ENCODE measurements at regions not wholly inside any gene's neighbourhood (a gene's known extent, or its start where the extent isn't known, plus 50 kb on each side); places are given as distances from the start of the nearest gene placed in this dataset.

GRCh38 chr1:30191154-30191702, 532.2 kb downstream of the MATN1 start:
- Histone ChIP-seq H4K20me1 (ENCODE audit: insufficient read depth) (no peaks in the 10 kb centered on the region), H3K4me3 (replicated peaks in 1 of 2; ENCODE audit: low read depth in 1 of 2, low read length in 2 of 2) (no peak overlapping the region), H3K9ac (ENCODE audit: low read length) (no peak overlapping the region), H3K4me1 (ENCODE audit: control insufficient read depth in 1 of 2, insufficient read depth in 2 of 2, low read length in 2 of 2) (peaks cover 5 to 11% of the 10 kb centered on the region in 2 experiments; a peak in 3 of 4 replicates), H2AFZ (ENCODE audit: low read depth, low read length, poor library complexity, severe bottlenecking) (no peak overlapping the region), H3K9me3 (ENCODE audit: control insufficient read depth in 1 of 2, insufficient read depth in 1 of 2, low read depth in 1 of 2, low read length in 2 of 2) (no peaks in the 10 kb centered on the region), H3K9me2 (ENCODE audit: insufficient read depth) (no peaks in the 10 kb centered on the region), H3K4me2 (ENCODE audit: low read length) (peak overlapping the region; percentile 41; the same call in 1 of the 2 replicates), H3K27me3 (ENCODE audit: insufficient read depth, low read length) (peaks cover 6% of the 10 kb centered on the region; the same call in 1 of the 2 replicates), H3K27ac (ENCODE audit: low read depth, low read length) (no peak overlapping the region), H3K79me2 (ENCODE audit: insufficient read depth, low read length) (no peaks in the 10 kb centered on the region), H3K36me3 (ENCODE audit: control insufficient read depth in 1 of 2, insufficient read depth in 2 of 2, low read length in 2 of 2) (no peaks in the 10 kb centered on the region)
- ATAC-seq (peak; percentile 85), DNase-seq (ENCODE audit: low read depth, low spot score) (peak; percentile 37)
- ChIA-PET CTCF (interaction anchor here (0.7 kb wide), 1 partner anchor 41 kb away, joined by 4 read pairs; no protein-coding TSS in a partner anchor), RAD21 (ENCODE audit: low non-redundant PET in 1 of 2, low total read pairs in 2 of 2, uncharacterized antibody in 2 of 2, unreplicated experiment in 2 of 2) (interaction anchor here in 1 of 2 experiments (0.7 kb wide), 1 partner anchor 343 kb away, joined by 3 read pairs; no protein-coding TSS in a partner anchor), POLR2A (no interaction called here)
- TF ChIP-seq SIN3A (IDR thresholded peaks at IDR 0.05; ENCODE audit: low read depth) (no peak), EGR1 (IDR thresholded peaks at IDR 0.05; ENCODE audit: low read depth) (no peak), JUND (IDR thresholded peaks at IDR 0.05) (peak; percentile 29; the same call in 1 of the 2 replicates), SP1 (IDR thresholded peaks at IDR 0.05; ENCODE audit: low read depth) (peak; percentile 28; the same call in 1 of the 2 replicates), TCF7L2 (IDR thresholded peaks at IDR 0.05; ENCODE audit: borderline replicate concordance, extremely low read depth, insufficient read depth, insufficient read length) (no peak)
- intact Hi-C loops (cut with micrococcal nuclease): no loop called here
- no TSS peak for BruUV-seq (replicated peaks)

GRCh38 chr1:30190511-30191153, 532.8 kb downstream of the MATN1 start:
- no peaks in the 10 kb centered on the region for H4K20me1 ChIP-seq (ENCODE audit: insufficient read depth)
- no peaks in the 10 kb centered on the region for H3K9me2 ChIP-seq (ENCODE audit: insufficient read depth)
- no peaks in the 10 kb centered on the region for H3K36me3 ChIP-seq (ENCODE audit: control insufficient read depth in 1 of 2, insufficient read depth in 2 of 2, low read length in 2 of 2)
- H3K9ac ChIP-seq (ENCODE audit: low read length): no peak overlapping the region
- H3K79me2 ChIP-seq (ENCODE audit: insufficient read depth, low read length): no peaks in the 10 kb centered on the region
- peak overlapping the region; percentile 41; the same call in 1 of the 2 replicates for H3K4me2 ChIP-seq (ENCODE audit: low read length)
- H3K4me3 ChIP-seq (replicated peaks in 1 of 2; ENCODE audit: low read depth in 1 of 2, low read length in 2 of 2): no peak overlapping the region
- ATAC-seq: no peak
- ChIA-PET CTCF (interaction anchor here (0.7 kb wide), 1 partner anchor 42 kb away, joined by 4 read pairs; no protein-coding TSS in a partner anchor), RAD21 (ENCODE audit: low non-redundant PET in 1 of 2, low total read pairs in 2 of 2, uncharacterized antibody in 2 of 2, unreplicated experiment in 2 of 2) (no interaction called here), POLR2A (no interaction called here)
- peaks cover 5 to 11% of the 10 kb centered on the region in 2 experiments; a peak in 3 of 4 replicates for H3K4me1 ChIP-seq (ENCODE audit: control insufficient read depth in 1 of 2, insufficient read depth in 2 of 2, low read length in 2 of 2)
- H3K27ac ChIP-seq (ENCODE audit: low read depth, low read length): no peak overlapping the region
- peaks cover 12% of the 10 kb centered on the region; the same call in 1 of the 2 replicates for H3K27me3 ChIP-seq (ENCODE audit: insufficient read depth, low read length)
- no peaks in the 10 kb centered on the region for H3K9me3 ChIP-seq (ENCODE audit: control insufficient read depth in 1 of 2, insufficient read depth in 1 of 2, low read depth in 1 of 2, low read length in 2 of 2)
- BruUV-seq (replicated peaks): no TSS peak
- DNase-seq (ENCODE audit: low read depth, low spot score): no peak
- no peak overlapping the region for H2AFZ ChIP-seq (ENCODE audit: low read depth, low read length, poor library complexity, severe bottlenecking)
- intact Hi-C loops (cut with micrococcal nuclease): no loop called here
- TF ChIP-seq ZBTB33 (IDR thresholded peaks at IDR 0.05; ENCODE audit: extremely low read depth, insufficient replicate concordance, low read length) (no peak), ATF3 (IDR thresholded peaks at IDR 0.05) (no peak), ELF1 (IDR thresholded peaks at IDR 0.05; ENCODE audit: borderline replicate concordance, low read depth) (no peak), CBX3 (IDR thresholded peaks at IDR 0.05; ENCODE audit: low read depth) (no peak), POLR2AphosphoS5 (IDR thresholded peaks at IDR 0.05; ENCODE audit: low read depth, low read length) (no peak), SIN3A (IDR thresholded peaks at IDR 0.05; ENCODE audit: low read depth) (no peak), MAX (IDR thresholded peaks at IDR 0.05) (no peak), TCF7L2 (IDR thresholded peaks at IDR 0.05; ENCODE audit: borderline replicate concordance, extremely low read depth, insufficient read depth, insufficient read length) (no peak), CTCF (IDR thresholded peaks at IDR 0.05 in 2 of 3, conservative IDR thresholded peaks at IDR 0.05 in 1 of 3; ENCODE audit: borderline replicate concordance in 1 of 3, insufficient read depth in 1 of 3, low read depth in 2 of 3, low read length in 2 of 3) (no peak)

Measured in HCT116 (cell line).